ENCODE measurements at regions not wholly inside any gene's neighbourhood (a gene's known extent, or its start where the extent isn't known, plus 50 kb on each side); places are given as distances from the start of the nearest gene placed in this dataset.
"Not testable (repeated sequence)": the region's sequence is repeated elsewhere in the genome, so short reads cannot be mapped to it uniquely, and the experiment has no call there.

DNA sequence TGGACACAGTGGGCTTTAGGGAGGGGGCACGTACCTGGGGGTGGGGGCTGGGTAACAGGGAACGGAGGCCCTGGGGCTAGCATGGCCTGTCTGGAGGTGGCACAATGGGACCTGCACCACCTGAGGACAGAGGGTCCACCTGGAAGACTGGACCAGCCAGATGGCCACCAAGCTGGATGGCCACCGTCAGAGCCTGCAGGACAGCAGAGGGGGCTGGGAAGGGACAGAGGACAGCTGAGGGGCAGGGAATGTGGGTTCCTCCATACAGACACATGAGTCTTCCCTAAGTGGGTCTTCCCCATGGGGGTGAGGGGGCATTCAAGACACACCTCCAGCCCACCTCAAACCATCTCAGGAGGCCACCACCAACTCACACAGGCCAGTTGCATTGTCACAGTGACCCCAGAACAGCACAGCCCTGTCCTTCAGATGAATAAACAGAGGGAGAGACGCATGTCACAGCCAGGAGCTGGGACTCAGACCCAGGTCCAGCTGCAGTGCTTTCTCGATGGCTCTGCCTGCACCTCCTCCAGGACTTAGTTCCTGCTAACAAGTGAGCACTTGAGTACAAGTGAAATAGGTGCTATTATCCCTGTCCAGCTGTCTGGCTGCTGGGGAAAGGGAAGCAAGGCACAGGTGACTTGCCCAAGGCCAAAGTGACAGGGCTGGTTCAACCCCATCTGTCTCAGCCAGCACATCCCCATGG, 52.4 kb upstream of the CSPG4 start:
- TF ChIP-seq, protein P1, sequence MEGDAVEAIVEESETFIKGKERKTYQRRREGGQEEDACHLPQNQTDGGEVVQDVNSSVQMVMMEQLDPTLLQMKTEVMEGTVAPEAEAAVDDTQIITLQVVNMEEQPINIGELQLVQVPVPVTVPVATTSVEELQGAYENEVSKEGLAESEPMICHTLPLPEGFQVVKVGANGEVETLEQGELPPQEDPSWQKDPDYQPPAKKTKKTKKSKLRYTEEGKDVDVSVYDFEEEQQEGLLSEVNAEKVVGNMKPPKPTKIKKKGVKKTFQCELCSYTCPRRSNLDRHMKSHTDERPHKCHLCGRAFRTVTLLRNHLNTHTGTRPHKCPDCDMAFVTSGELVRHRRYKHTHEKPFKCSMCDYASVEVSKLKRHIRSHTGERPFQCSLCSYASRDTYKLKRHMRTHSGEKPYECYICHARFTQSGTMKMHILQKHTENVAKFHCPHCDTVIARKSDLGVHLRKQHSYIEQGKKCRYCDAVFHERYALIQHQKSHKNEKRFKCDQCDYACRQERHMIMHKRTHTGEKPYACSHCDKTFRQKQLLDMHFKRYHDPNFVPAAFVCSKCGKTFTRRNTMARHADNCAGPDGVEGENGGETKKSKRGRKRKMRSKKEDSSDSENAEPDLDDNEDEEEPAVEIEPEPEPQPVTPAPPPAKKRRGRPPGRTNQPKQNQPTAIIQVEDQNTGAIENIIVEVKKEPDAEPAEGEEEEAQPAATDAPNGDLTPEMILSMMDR (IDR thresholded peaks at IDR 0.05): not testable (repeated sequence)
- TF ChIP-seq SIN3A (IDR thresholded peaks at IDR 0.05; ENCODE audit: borderline replicate concordance, insufficient read depth, low read depth, low read length): not testable (repeated sequence)

Data from Panc1 (cell line).